ENCODE measurements at regions not wholly inside any gene's neighbourhood (a gene's known extent, or its start where the extent isn't known, plus 50 kb on each side); places are given as distances from the start of the nearest gene placed in this dataset.
"Not testable (repeated sequence)": the region's sequence is repeated elsewhere in the genome, so short reads cannot be mapped to it uniquely, and the experiment has no call there.

- TF ChIP-seq CTCF (IDR thresholded peaks at IDR 0.05 in 4 of 5, conservative IDR thresholded peaks at IDR 0.05 in 1 of 5); POLR2A (IDR thresholded peaks at IDR 0.05): not testable (repeated sequence)
Measured at GRCh38 chr15:84503101-84503500, 97.7 kb upstream of the ZSCAN2 start.
